SK-N-SH (cell line): ENCODE measurements at regions not wholly inside any gene's neighbourhood (a gene's known extent, or its start where the extent isn't known, plus 50 kb on each side); places are given as distances from the start of the nearest gene placed in this dataset.

Experiments used
- CTCF ChIP-seq: fragments of 200-600 bp; sonication (generic); IDR thresholded peaks from 2 replicates; pipeline ENCODE4 v1.6.1; 2017; ENCODE audit warnings: antibody characterized with exemption, mild to moderate bottlenecking, moderate library complexity
- FOXJ3 ChIP-seq: sonication (generic); formaldehyde crosslinking; IDR thresholded peaks from 2 replicates; pipeline ENCODE4 v1.5.1; 2020; ENCODE audit warnings: mild to moderate bottlenecking, missing genetic modification reagents
- JUND ChIP-seq: IDR thresholded peaks from 2 replicates; pipeline ENCODE4 v1.4.0; 2012
- POLR2AphosphoS5 ChIP-seq: IDR thresholded peaks from 2 replicates; pipeline ENCODE4 v1.6.1; 2012; ENCODE audit warnings: low read depth, low read length
- USF1 ChIP-seq: IDR thresholded peaks from 2 replicates; pipeline ENCODE4 v1.4.0; 2012; ENCODE audit warnings: low read depth, borderline replicate concordance

GRCh38 chr4:35539404-35540055 is 704.8 kb downstream of the ARAP2 start:
- TF ChIP-seq JUND (no peak), CTCF (no peak), POLR2AphosphoS5 (no peak), USF1 (no peak), FOXJ3 (CRISPR knock-in tag) (no peak)
